WTC11 (cell line): ENCODE measurements at regions not wholly inside any gene's neighbourhood (a gene's known extent, or its start where the extent isn't known, plus 50 kb on each side); places are given as distances from the start of the nearest gene placed in this dataset.

Experiments used
- ATAC-seq: fragments of 200-7000 bp; cut with Tn5 transposase; 2 replicates; pipeline ENCODE4 v1.10.0; 2021; ENCODE audit warnings: mild to moderate bottlenecking, moderate library complexity
- CTCF ChIA-PET: fragments of 300-600 bp; sonication (Branson Sonifier 250); formaldehyde crosslinking; loops from one replicate; lab custom pipeline; 2021; ENCODE audit warnings: antibody characterized with exemption; lab: Charles Lee
- POLR2A ChIA-PET: fragments of 350-600 bp; sonication (Branson Sonifier 250); formaldehyde crosslinking; loops from one replicate; lab custom pipeline; 2021; ENCODE audit warnings: antibody characterized with exemption; lab: Charles Lee
- DNase-seq: peaks from one replicate; pipeline ENCODE4 v3.0.0; 2021; ENCODE audit warnings: low spot score
- H3K27ac Mint-ChIP-seq: 2 replicates; pipeline ENCODE4 v1.8.0; 2021; ENCODE audit warnings: mixed read lengths
- H3K27me3 Mint-ChIP-seq: 2 replicates; pipeline ENCODE4 v1.8.0; 2021; ENCODE audit warnings: low read depth, mild to moderate bottlenecking, moderate library complexity, mixed read lengths
- H3K36me3 Mint-ChIP-seq: 2 replicates; pipeline ENCODE4 v1.8.0; 2021; ENCODE audit warnings: mixed read lengths
- H3K4me1 Mint-ChIP-seq: 2 replicates; pipeline ENCODE4 v1.8.0; 2022; ENCODE audit warnings: mixed read lengths
- H3K4me3 Mint-ChIP-seq: 2 replicates; pipeline ENCODE4 v1.8.0; 2021; ENCODE audit warnings: mild to moderate bottlenecking, moderate library complexity, mixed read lengths
- H3K9me3 Mint-ChIP-seq: 2 replicates; pipeline ENCODE4 v1.8.0; 2021; ENCODE audit warnings: mixed read lengths
- ARID4B ChIP-seq: sonication (generic); formaldehyde crosslinking; IDR thresholded peaks from 2 replicates; pipeline ENCODE4 v1.8.0; 2023; ENCODE audit warnings: missing genetic modification reagents, mild to moderate bottlenecking, borderline replicate concordance
- ATF3 ChIP-seq: sonication (generic); formaldehyde crosslinking; conservative IDR thresholded peaks from 2 replicates; pipeline ENCODE4 v1.8.1; 2022; ENCODE audit warnings: mild to moderate bottlenecking, missing genetic modification reagents
- CBFB ChIP-seq: sonication (generic); formaldehyde crosslinking; IDR thresholded peaks from 2 replicates; pipeline ENCODE4 v1.8.1; 2022; ENCODE audit warnings: mild to moderate bottlenecking, low read depth, missing genetic modification reagents
- JAZF1 ChIP-seq: fragments of 250-450 bp; sonication (Bioruptor Pico); IDR thresholded peaks from 2 replicates; pipeline ENCODE4 v1.9.0; 2021; ENCODE audit warnings: moderate library complexity, mild to moderate bottlenecking, inconsistent platforms
- KAT7 ChIP-seq: sonication (generic); formaldehyde crosslinking; IDR thresholded peaks from 2 replicates; pipeline ENCODE4 v1.8.1; 2023; ENCODE audit warnings: missing genetic modification reagents, mild to moderate bottlenecking, borderline replicate concordance
- NFATC4 ChIP-seq: fragments of 250-450 bp; sonication (Bioruptor Pico); IDR thresholded peaks from 2 replicates; pipeline ENCODE4 v1.9.0; 2021; ENCODE audit warnings: mild to moderate bottlenecking
- NFYB ChIP-seq: sonication (generic); formaldehyde crosslinking; conservative IDR thresholded peaks from 2 replicates; pipeline ENCODE4 v1.8.0; 2022; ENCODE audit warnings: low read depth, missing genetic modification reagents
- PRRX2 ChIP-seq: fragments of 250-450 bp; sonication (Bioruptor Pico); IDR thresholded peaks from 2 replicates; pipeline ENCODE4 v1.8.0; 2021; ENCODE audit warnings: mild to moderate bottlenecking
- SOX15 ChIP-seq: fragments of 250-450 bp; sonication (Bioruptor Pico); IDR thresholded peaks from 2 replicates; pipeline ENCODE4 v1.9.0; 2021; ENCODE audit warnings: mild to moderate bottlenecking
- TCF7 ChIP-seq: sonication (generic); formaldehyde crosslinking; IDR thresholded peaks from 2 replicates; pipeline ENCODE4 v1.8.0; 2022; ENCODE audit warnings: mild to moderate bottlenecking, low read depth, missing genetic modification reagents, moderate library complexity
- ZBTB21 ChIP-seq: sonication (generic); formaldehyde crosslinking; IDR thresholded peaks from 2 replicates; pipeline ENCODE4 v1.8.1; 2023; ENCODE audit warnings: mild to moderate bottlenecking, missing genetic modification reagents, borderline replicate concordance
- ZMAT4 ChIP-seq: fragments of 250-450 bp; sonication (Bioruptor Pico); IDR thresholded peaks from 2 replicates; pipeline ENCODE4 v1.9.0; 2021; ENCODE audit warnings: mild to moderate bottlenecking
- ZNF281 ChIP-seq: sonication (generic); formaldehyde crosslinking; IDR thresholded peaks from 2 replicates; pipeline ENCODE4 v1.8.0; 2023; ENCODE audit warnings: mild to moderate bottlenecking, missing genetic modification reagents
- TF ChIP-seq, protein P1 (sequence below): fragments of 250-450 bp; sonication (Bioruptor Pico); conservative IDR thresholded peaks from 2 replicates; pipeline ENCODE4 v1.9.0; 2021; ENCODE audit warnings: mild to moderate bottlenecking
- TF ChIP-seq, protein P2 (sequence below): sonication (generic); formaldehyde crosslinking; IDR thresholded peaks from 2 replicates; pipeline ENCODE4 v1.8.1; 2022; ENCODE audit warnings: low read depth, missing genetic modification reagents, borderline replicate concordance
- TF ChIP-seq, protein P3 (sequence below): fragments of 250-450 bp; sonication (Bioruptor Pico); IDR thresholded peaks from 2 replicates; pipeline ENCODE4 v1.9.0; 2021; ENCODE audit warnings: mild to moderate bottlenecking
- TF ChIP-seq, protein P4 (sequence below): sonication (generic); formaldehyde crosslinking; IDR thresholded peaks from 2 replicates; pipeline ENCODE4 v1.8.0; 2022; ENCODE audit warnings: mild to moderate bottlenecking, missing genetic modification reagents
- TF ChIP-seq, protein P5 (sequence below): fragments of 250-450 bp; sonication (Bioruptor Pico); IDR thresholded peaks from 2 replicates; pipeline ENCODE4 v1.8.0; 2021; ENCODE audit warnings: mild to moderate bottlenecking

DNA sequence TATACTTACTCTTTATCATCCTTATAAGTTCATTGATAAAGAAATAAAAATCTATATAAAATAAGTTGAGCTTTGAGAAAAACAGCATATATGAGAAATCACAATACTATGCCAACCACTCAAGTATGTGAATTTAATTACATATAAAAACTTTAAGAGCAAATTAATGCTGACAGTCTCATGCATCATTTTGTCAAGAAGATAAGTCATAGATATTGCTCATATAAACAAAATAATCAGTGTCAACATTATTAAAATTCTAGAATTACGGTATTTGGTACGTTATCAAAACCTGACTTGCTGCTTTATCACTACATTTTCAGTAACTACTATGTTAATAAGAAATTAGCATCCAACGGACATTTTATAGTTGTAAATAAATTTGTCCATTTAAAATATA is 111.2 kb downstream of the FBXO8 start:
- ChIA-PET POLR2A (no interaction called here), CTCF (no interaction called here)
- H3K9me3 Mint-ChIP-seq: peaks cover 4% of the 10 kb centered on the region; the same call in 1 of the 2 replicates
- no peaks in the 10 kb centered on the region; the same call in 1 of the 2 replicates for H3K27me3 Mint-ChIP-seq
- no peak overlapping the region for H3K4me3 Mint-ChIP-seq
- DNase-seq (no peak), ATAC-seq (no peak)
- TF ChIP-seq NFATC4 (CRISPR knock-in tag) (no peak), ZNF281 (CRISPR knock-in tag) (no peak), KAT7 (CRISPR knock-in tag) (no peak), SOX15 (CRISPR knock-in tag) (no peak), ARID4B (no peak), ZBTB21 (CRISPR knock-in tag) (no peak), CBFB (CRISPR knock-in tag) (no peak), TCF7 (CRISPR knock-in tag) (no peak), PRRX2 (CRISPR knock-in tag) (no peak)
- TF ChIP-seq, protein P1, sequence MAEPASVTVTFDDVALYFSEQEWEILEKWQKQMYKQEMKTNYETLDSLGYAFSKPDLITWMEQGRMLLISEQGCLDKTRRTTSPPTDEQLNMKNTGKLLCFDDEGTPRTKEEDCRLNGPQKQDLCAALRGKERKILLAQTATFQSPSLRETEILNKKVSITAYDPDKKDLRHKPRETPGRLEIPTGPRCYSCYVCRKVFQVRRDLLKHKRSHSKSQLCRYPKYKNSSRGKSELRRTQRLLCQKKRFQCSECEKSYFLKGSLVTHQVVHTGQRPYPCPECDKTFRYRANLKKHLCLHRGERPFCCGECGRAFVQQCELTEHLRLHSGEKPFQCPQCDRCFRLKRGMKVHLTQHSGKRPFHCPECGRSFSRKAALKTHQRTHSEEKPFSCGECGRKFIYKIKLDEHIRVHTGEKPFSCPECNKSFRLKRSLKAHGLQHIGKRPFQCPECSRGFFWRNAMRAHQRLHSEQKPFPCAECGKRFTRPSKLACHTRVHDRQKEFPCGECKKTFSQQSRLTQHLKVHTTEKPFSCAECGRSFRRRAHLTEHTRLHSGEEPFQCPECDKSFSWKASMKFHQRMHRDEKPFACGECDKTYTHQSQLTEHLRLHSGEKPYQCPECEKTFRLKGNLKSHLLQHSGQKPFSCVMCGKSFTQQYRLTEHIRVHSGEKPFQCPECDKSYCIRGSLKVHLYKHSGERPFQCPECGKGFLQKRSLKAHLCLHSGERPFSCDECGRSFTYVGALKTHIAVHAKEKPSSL (CRISPR knock-in tag): no peak
- TF ChIP-seq, protein P2, sequence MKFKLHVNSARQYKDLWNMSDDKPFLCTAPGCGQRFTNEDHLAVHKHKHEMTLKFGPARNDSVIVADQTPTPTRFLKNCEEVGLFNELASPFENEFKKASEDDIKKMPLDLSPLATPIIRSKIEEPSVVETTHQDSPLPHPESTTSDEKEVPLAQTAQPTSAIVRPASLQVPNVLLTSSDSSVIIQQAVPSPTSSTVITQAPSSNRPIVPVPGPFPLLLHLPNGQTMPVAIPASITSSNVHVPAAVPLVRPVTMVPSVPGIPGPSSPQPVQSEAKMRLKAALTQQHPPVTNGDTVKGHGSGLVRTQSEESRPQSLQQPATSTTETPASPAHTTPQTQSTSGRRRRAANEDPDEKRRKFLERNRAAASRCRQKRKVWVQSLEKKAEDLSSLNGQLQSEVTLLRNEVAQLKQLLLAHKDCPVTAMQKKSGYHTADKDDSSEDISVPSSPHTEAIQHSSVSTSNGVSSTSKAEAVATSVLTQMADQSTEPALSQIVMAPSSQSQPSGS: no peak
- H3K4me1 Mint-ChIP-seq: peaks cover 5% of the 10 kb centered on the region
- H3K36me3 Mint-ChIP-seq: no peaks in the 10 kb centered on the region
- no peak overlapping the region for H3K27ac Mint-ChIP-seq

DNA sequence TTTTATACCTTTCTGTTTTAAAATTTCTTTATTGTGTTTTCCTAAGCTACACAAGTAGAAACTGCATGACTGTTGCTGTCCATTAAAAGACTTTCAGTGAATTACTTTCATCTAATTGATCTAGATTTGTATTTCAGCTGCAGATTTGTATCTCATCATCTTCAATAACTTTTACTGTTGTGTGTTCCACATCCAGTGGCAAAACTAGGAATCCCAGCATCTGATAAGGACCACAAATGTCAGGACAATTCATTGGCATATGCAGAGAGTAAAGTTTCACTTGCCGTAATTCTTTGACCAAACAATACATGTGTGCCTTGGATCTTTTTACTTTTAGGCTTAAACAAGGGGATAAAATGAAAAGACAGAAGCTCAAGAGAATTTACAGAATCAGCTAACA is 112.6 kb downstream of the FBXO8 start:
- Mint-ChIP-seq H3K27me3 (no peaks in the 10 kb centered on the region), H3K4me3 (no peak overlapping the region), H3K36me3 (no peaks in the 10 kb centered on the region), H3K27ac (no peak overlapping the region), H3K4me1 (peaks cover 5% of the 10 kb centered on the region), H3K9me3 (peaks cover 4% of the 10 kb centered on the region; the same call in 1 of the 2 replicates)
- DNase-seq (no peak), ATAC-seq (no peak)
- ChIA-PET CTCF (no interaction called here), POLR2A (no interaction called here)
- TF ChIP-seq, protein P3, sequence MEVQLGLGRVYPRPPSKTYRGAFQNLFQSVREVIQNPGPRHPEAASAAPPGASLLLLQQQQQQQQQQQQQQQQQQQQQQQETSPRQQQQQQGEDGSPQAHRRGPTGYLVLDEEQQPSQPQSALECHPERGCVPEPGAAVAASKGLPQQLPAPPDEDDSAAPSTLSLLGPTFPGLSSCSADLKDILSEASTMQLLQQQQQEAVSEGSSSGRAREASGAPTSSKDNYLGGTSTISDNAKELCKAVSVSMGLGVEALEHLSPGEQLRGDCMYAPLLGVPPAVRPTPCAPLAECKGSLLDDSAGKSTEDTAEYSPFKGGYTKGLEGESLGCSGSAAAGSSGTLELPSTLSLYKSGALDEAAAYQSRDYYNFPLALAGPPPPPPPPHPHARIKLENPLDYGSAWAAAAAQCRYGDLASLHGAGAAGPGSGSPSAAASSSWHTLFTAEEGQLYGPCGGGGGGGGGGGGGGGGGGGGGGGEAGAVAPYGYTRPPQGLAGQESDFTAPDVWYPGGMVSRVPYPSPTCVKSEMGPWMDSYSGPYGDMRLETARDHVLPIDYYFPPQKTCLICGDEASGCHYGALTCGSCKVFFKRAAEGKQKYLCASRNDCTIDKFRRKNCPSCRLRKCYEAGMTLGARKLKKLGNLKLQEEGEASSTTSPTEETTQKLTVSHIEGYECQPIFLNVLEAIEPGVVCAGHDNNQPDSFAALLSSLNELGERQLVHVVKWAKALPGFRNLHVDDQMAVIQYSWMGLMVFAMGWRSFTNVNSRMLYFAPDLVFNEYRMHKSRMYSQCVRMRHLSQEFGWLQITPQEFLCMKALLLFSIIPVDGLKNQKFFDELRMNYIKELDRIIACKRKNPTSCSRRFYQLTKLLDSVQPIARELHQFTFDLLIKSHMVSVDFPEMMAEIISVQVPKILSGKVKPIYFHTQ: no peak
- TF ChIP-seq CBFB (CRISPR knock-in tag): no peak
- TF ChIP-seq, protein P4, sequence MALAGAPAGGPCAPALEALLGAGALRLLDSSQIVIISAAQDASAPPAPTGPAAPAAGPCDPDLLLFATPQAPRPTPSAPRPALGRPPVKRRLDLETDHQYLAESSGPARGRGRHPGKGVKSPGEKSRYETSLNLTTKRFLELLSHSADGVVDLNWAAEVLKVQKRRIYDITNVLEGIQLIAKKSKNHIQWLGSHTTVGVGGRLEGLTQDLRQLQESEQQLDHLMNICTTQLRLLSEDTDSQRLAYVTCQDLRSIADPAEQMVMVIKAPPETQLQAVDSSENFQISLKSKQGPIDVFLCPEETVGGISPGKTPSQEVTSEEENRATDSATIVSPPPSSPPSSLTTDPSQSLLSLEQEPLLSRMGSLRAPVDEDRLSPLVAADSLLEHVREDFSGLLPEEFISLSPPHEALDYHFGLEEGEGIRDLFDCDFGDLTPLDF (CRISPR knock-in tag): no peak
- no peak for TF ChIP-seq JAZF1
- no peak for TF ChIP-seq ZMAT4 (CRISPR knock-in tag)
- TF ChIP-seq SOX15 (CRISPR knock-in tag): no peak
- TF ChIP-seq, protein P5, sequence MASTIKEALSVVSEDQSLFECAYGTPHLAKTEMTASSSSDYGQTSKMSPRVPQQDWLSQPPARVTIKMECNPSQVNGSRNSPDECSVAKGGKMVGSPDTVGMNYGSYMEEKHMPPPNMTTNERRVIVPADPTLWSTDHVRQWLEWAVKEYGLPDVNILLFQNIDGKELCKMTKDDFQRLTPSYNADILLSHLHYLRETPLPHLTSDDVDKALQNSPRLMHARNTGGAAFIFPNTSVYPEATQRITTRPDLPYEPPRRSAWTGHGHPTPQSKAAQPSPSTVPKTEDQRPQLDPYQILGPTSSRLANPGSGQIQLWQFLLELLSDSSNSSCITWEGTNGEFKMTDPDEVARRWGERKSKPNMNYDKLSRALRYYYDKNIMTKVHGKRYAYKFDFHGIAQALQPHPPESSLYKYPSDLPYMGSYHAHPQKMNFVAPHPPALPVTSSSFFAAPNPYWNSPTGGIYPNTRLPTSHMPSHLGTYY: no peak
- TF ChIP-seq NFYB (CRISPR knock-in tag): no peak
- no peak for TF ChIP-seq ATF3 (CRISPR knock-in tag)
